HUES6 (cell line): ENCODE measurements at regions not wholly inside any gene's neighbourhood (a gene's known extent, or its start where the extent isn't known, plus 50 kb on each side); places are given as distances from the start of the nearest gene placed in this dataset.

Experiments used
- H3K27ac ChIP-seq: 2 replicates; pipeline ENCODE4 v1.7.0; 2013; ENCODE audit warnings: low read depth, mild to moderate bottlenecking, low read length, inconsistent platforms
- H3K27me3 ChIP-seq: 2 replicates; pipeline ENCODE4 v1.6.1; 2013; ENCODE audit warnings: low read length; ENCODE audit not compliant: control insufficient read depth, insufficient read depth
- H3K36me3 ChIP-seq: 2 replicates; pipeline ENCODE4 v1.6.1; 2013; ENCODE audit warnings: low read length; ENCODE audit not compliant: control insufficient read depth, insufficient read depth
- H3K4me1 ChIP-seq: 2 replicates; pipeline ENCODE4 v1.6.1; 2013; ENCODE audit warnings: low read length; ENCODE audit not compliant: control insufficient read depth, insufficient read depth
- H3K4me3 ChIP-seq: 2 replicates; pipeline ENCODE4 v1.5.1; 2013; ENCODE audit warnings: low read depth, low read length
- H3K9ac ChIP-seq: one replicate; pipeline ENCODE4 v1.6.1; 2013; ENCODE audit warnings: mild to moderate bottlenecking, low read length
- H3K9me3 ChIP-seq: 2 replicates; pipeline ENCODE4 v1.6.1; 2013; ENCODE audit warnings: low read depth, low read length; ENCODE audit not compliant: control insufficient read depth, insufficient read depth

GRCh38 chr20:11045412-11046175 lies 371.8 kb upstream of the JAG1 start:
- H3K36me3 ChIP-seq: no peaks in the 10 kb centered on the region
- no peaks in the 10 kb centered on the region for H3K9me3 ChIP-seq
- no peaks in the 10 kb centered on the region for H3K4me1 ChIP-seq
- no peak overlapping the region for H3K4me3 ChIP-seq
- no peak overlapping the region for H3K9ac ChIP-seq
- H3K27me3 ChIP-seq: no peaks in the 10 kb centered on the region
- H3K27ac ChIP-seq: no peak overlapping the region

GRCh38 chr20:11047559-11047958 lies 373.8 kb upstream of the JAG1 start:
- H3K4me3 ChIP-seq: no peak overlapping the region
- H3K36me3 ChIP-seq: no peaks in the 10 kb centered on the region
- no peaks in the 10 kb centered on the region for H3K9me3 ChIP-seq
- no peak overlapping the region for H3K9ac ChIP-seq
- no peak overlapping the region for H3K27ac ChIP-seq
- H3K4me1 ChIP-seq: no peaks in the 10 kb centered on the region
- no peaks in the 10 kb centered on the region for H3K27me3 ChIP-seq

- no peaks in the 10 kb centered on the region for H3K4me1 ChIP-seq
- no peaks in the 10 kb centered on the region for H3K36me3 ChIP-seq
- H3K27me3 ChIP-seq: no peaks in the 10 kb centered on the region
- H3K27ac ChIP-seq: no peak overlapping the region
- no peak overlapping the region for H3K4me3 ChIP-seq
- H3K9me3 ChIP-seq: no peaks in the 10 kb centered on the region
- no peak overlapping the region for H3K9ac ChIP-seq
These were observed 374.9 kb upstream of the JAG1 start for GRCh38 chr20:11048739-11049138.

- Histone ChIP-seq H3K9ac (no peak overlapping the region), H3K36me3 (no peaks in the 10 kb centered on the region), H3K4me3 (no peak overlapping the region), H3K4me1 (no peaks in the 10 kb centered on the region), H3K27ac (no peak overlapping the region), H3K27me3 (no peaks in the 10 kb centered on the region), H3K9me3 (no peaks in the 10 kb centered on the region)
These were observed 376.6 kb upstream of the JAG1 start for GRCh38 chr20:11050350-11050749.

- H3K9ac ChIP-seq: no peak overlapping the region
- no peaks in the 10 kb centered on the region for H3K27me3 ChIP-seq
- H3K27ac ChIP-seq: no peak overlapping the region
- no peak overlapping the region for H3K4me3 ChIP-seq
- H3K36me3 ChIP-seq: no peaks in the 10 kb centered on the region
- no peaks in the 10 kb centered on the region for H3K4me1 ChIP-seq
- H3K9me3 ChIP-seq: no peaks in the 10 kb centered on the region
These were observed 377.3 kb upstream of the JAG1 start for GRCh38 chr20:11051136-11051535.

GRCh38 chr20:11053310-11053709 lies 379.5 kb upstream of the JAG1 start:
- no peaks in the 10 kb centered on the region for H3K27me3 ChIP-seq
- H3K4me1 ChIP-seq: no peaks in the 10 kb centered on the region
- H3K9me3 ChIP-seq: no peaks in the 10 kb centered on the region
- H3K36me3 ChIP-seq: no peaks in the 10 kb centered on the region
- H3K27ac ChIP-seq: no peak overlapping the region
- H3K4me3 ChIP-seq: no peak overlapping the region
- no peak overlapping the region for H3K9ac ChIP-seq

- no peaks in the 10 kb centered on the region for H3K27me3 ChIP-seq
- H3K9ac ChIP-seq: no peak overlapping the region
- H3K4me3 ChIP-seq: no peak overlapping the region
- H3K4me1 ChIP-seq: no peaks in the 10 kb centered on the region
- no peaks in the 10 kb centered on the region for H3K36me3 ChIP-seq
- H3K9me3 ChIP-seq: no peaks in the 10 kb centered on the region
- H3K27ac ChIP-seq: no peak overlapping the region
These were observed 380.6 kb upstream of the JAG1 start for GRCh38 chr20:11054266-11054993.

- Histone ChIP-seq H3K36me3 (no peaks in the 10 kb centered on the region), H3K9ac (no peak overlapping the region), H3K27ac (no peak overlapping the region)
These were observed 382.6 kb upstream of the JAG1 start for GRCh38 chr20:11056414-11056813.

GRCh38 chr20:11057624-11058023 lies 383.8 kb upstream of the JAG1 start:
- Histone ChIP-seq H3K4me1 (no peaks in the 10 kb centered on the region), H3K36me3 (no peaks in the 10 kb centered on the region), H3K9me3 (no peaks in the 10 kb centered on the region), H3K9ac (no peak overlapping the region), H3K27ac (no peak overlapping the region), H3K4me3 (no peak overlapping the region), H3K27me3 (no peaks in the 10 kb centered on the region)

More at GRCh38 chr20:11056414-11056813, 382.6 kb upstream of the JAG1 start:
- Histone ChIP-seq H3K27me3 (no peaks in the 10 kb centered on the region), H3K4me3 (no peak overlapping the region), H3K9me3 (no peaks in the 10 kb centered on the region), H3K4me1 (no peaks in the 10 kb centered on the region)

- Histone ChIP-seq H3K9me3 (no peaks in the 10 kb centered on the region), H3K4me1 (no peaks in the 10 kb centered on the region), H3K27me3 (no peaks in the 10 kb centered on the region), H3K9ac (no peak overlapping the region), H3K4me3 (no peak overlapping the region), H3K27ac (no peak overlapping the region), H3K36me3 (no peaks in the 10 kb centered on the region)
These were observed 385.9 kb upstream of the JAG1 start for GRCh38 chr20:11059659-11060058.

- Histone ChIP-seq H3K9me3 (no peaks in the 10 kb centered on the region), H3K27me3 (no peaks in the 10 kb centered on the region), H3K9ac (no peak overlapping the region), H3K36me3 (no peaks in the 10 kb centered on the region), H3K4me1 (no peaks in the 10 kb centered on the region), H3K27ac (no peak overlapping the region), H3K4me3 (no peak overlapping the region)
These were observed 386.8 kb upstream of the JAG1 start for GRCh38 chr20:11060423-11061185.
